ENCODE measurements at regions not wholly inside any gene's neighbourhood (a gene's known extent, or its start where the extent isn't known, plus 50 kb on each side); places are given as distances from the start of the nearest gene placed in this dataset.

- no peaks in the 10 kb centered on the region for H3K4me1 ChIP-seq (ENCODE audit: low read length)
- H3K79me2 ChIP-seq (ENCODE audit: low read length): no peaks in the 10 kb centered on the region
- no peaks in the 10 kb centered on the region for H3K36me3 ChIP-seq (replicated peaks; ENCODE audit: low read depth, low read length)
- no peaks in the 10 kb centered on the region for H3K9me3 ChIP-seq (ENCODE audit: insufficient read depth, low read length)
- no peaks in the 10 kb centered on the region for H4K20me1 ChIP-seq (ENCODE audit: insufficient read depth, low read length)
- TF ChIP-seq EZH2phosphoT487 (IDR thresholded peaks at IDR 0.05; ENCODE audit: low read depth): no peak
- no peak for TF ChIP-seq CTCF (IDR thresholded peaks at IDR 0.05; ENCODE audit: low read depth, low read length)
- no peak overlapping the region for H3K4me2 ChIP-seq (ENCODE audit: low read length)
- no peaks in the 10 kb centered on the region for H3K27me3 ChIP-seq (ENCODE audit: low read depth, low read length)
- H3K27ac ChIP-seq (ENCODE audit: low read length): no peak overlapping the region
- H3K9ac ChIP-seq (ENCODE audit: low read length): no peak overlapping the region
- no peak overlapping the region for H3K4me3 ChIP-seq (ENCODE audit: low read length)
- H2AFZ ChIP-seq (ENCODE audit: low read depth, low read length): no peak overlapping the region
Measured at GRCh38 chr10:36116040-36116439, 473.9 kb upstream of the FZD8 start.

- TF ChIP-seq CTCF (IDR thresholded peaks at IDR 0.05; ENCODE audit: low read depth, low read length): no peak
- TF ChIP-seq EZH2phosphoT487 (IDR thresholded peaks at IDR 0.05; ENCODE audit: low read depth): no peak
- H3K4me2 ChIP-seq (ENCODE audit: low read length): no peak overlapping the region
- H2AFZ ChIP-seq (ENCODE audit: low read depth, low read length): no peak overlapping the region
Measured at GRCh38 chr10:36115364-36115763, 473.3 kb upstream of the FZD8 start.

GRCh38 chr10:36114913-36115312 is 472.8 kb upstream of the FZD8 start:
- no peak overlapping the region for H3K27ac ChIP-seq (ENCODE audit: low read length)
- H2AFZ ChIP-seq (ENCODE audit: low read depth, low read length): no peak overlapping the region
- H3K4me3 ChIP-seq (ENCODE audit: low read length): no peak overlapping the region
- no peaks in the 10 kb centered on the region for H3K27me3 ChIP-seq (ENCODE audit: low read depth, low read length)
- no peak for TF ChIP-seq EZH2phosphoT487 (IDR thresholded peaks at IDR 0.05; ENCODE audit: low read depth)
- TF ChIP-seq CTCF (IDR thresholded peaks at IDR 0.05; ENCODE audit: low read depth, low read length): no peak
- no peak overlapping the region for H3K4me2 ChIP-seq (ENCODE audit: low read length)
- H3K36me3 ChIP-seq (replicated peaks; ENCODE audit: low read depth, low read length): no peaks in the 10 kb centered on the region
- H4K20me1 ChIP-seq (ENCODE audit: insufficient read depth, low read length): no peaks in the 10 kb centered on the region
- H3K4me1 ChIP-seq (ENCODE audit: low read length): no peaks in the 10 kb centered on the region
- no peaks in the 10 kb centered on the region for H3K79me2 ChIP-seq (ENCODE audit: low read length)
- H3K9ac ChIP-seq (ENCODE audit: low read length): no peak overlapping the region
- no peaks in the 10 kb centered on the region for H3K9me3 ChIP-seq (ENCODE audit: insufficient read depth, low read length)

More at GRCh38 chr10:36115364-36115763, 473.3 kb upstream of the FZD8 start:
- Histone ChIP-seq H3K36me3 (replicated peaks; ENCODE audit: low read depth, low read length) (no peaks in the 10 kb centered on the region), H3K4me1 (ENCODE audit: low read length) (no peaks in the 10 kb centered on the region), H3K27me3 (ENCODE audit: low read depth, low read length) (no peaks in the 10 kb centered on the region), H3K4me3 (ENCODE audit: low read length) (no peak overlapping the region), H4K20me1 (ENCODE audit: insufficient read depth, low read length) (no peaks in the 10 kb centered on the region), H3K79me2 (ENCODE audit: low read length) (no peaks in the 10 kb centered on the region), H3K9ac (ENCODE audit: low read length) (no peak overlapping the region), H3K27ac (ENCODE audit: low read length) (no peak overlapping the region), H3K9me3 (ENCODE audit: insufficient read depth, low read length) (no peaks in the 10 kb centered on the region)

- no peak overlapping the region for H3K4me2 ChIP-seq (ENCODE audit: low read length)
- no peak overlapping the region for H3K9ac ChIP-seq (ENCODE audit: low read length)
- no peaks in the 10 kb centered on the region for H4K20me1 ChIP-seq (ENCODE audit: insufficient read depth, low read length)
- no peaks in the 10 kb centered on the region for H3K36me3 ChIP-seq (replicated peaks; ENCODE audit: low read depth, low read length)
- no peak overlapping the region for H3K27ac ChIP-seq (ENCODE audit: low read length)
- H3K4me3 ChIP-seq (ENCODE audit: low read length): no peak overlapping the region
- H3K4me1 ChIP-seq (ENCODE audit: low read length): no peaks in the 10 kb centered on the region
- no peaks in the 10 kb centered on the region for H3K79me2 ChIP-seq (ENCODE audit: low read length)
- no peak overlapping the region for H2AFZ ChIP-seq (ENCODE audit: low read depth, low read length)
- TF ChIP-seq EZH2phosphoT487 (IDR thresholded peaks at IDR 0.05; ENCODE audit: low read depth) (no peak), CTCF (IDR thresholded peaks at IDR 0.05; ENCODE audit: low read depth, low read length) (no peak)
- H3K9me3 ChIP-seq (ENCODE audit: insufficient read depth, low read length): no peaks in the 10 kb centered on the region
- H3K27me3 ChIP-seq (ENCODE audit: low read depth, low read length): no peaks in the 10 kb centered on the region
Measured at GRCh38 chr10:36114141-36114540, 472.0 kb upstream of the FZD8 start.

Measured in OCI-LY3 (cell line).